LoVo (cell line): ENCODE measurements at regions not wholly inside any gene's neighbourhood (a gene's known extent, or its start where the extent isn't known, plus 50 kb on each side); places are given as distances from the start of the nearest gene placed in this dataset.

Experiments
- DNase-seq: peaks from one replicate; pipeline ENCODE4 v3.0.0-alpha.2; 2016; ENCODE audit warnings: low spot score

DNA sequence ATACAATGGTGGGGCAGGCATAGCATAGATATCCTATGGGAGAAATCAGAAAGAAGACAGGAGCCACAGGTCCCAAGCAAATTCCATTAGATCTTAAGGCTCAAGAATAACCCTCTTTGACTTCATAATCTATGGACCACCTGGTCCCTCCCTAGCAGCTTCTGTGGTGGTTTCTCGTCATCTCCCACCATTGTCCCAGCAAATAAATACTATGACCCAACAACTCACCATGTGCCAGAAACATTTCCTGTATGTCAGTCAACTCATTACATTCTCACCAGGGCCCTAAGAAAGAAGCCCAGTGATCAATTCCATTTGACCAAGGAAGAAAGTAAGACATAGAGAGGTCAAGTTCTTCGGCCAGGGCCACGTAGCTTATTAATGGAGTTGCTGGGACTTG is 646.2 kb downstream of the VRK1 start:
- DNase-seq = no peak

GRCh38 chr14:97444248-97444647 is 647.1 kb downstream of the VRK1 start:
- DNase-seq = no peak

GRCh38 chr14:97445367-97445766 is 648.2 kb downstream of the VRK1 start:
- no peak for DNase-seq

GRCh38 chr14:97446087-97446486 is 648.9 kb downstream of the VRK1 start:
- DNase-seq = no peak

- no peak for DNase-seq
Measured at GRCh38 chr14:97452314-97452713, 655.1 kb downstream of the VRK1 start.

DNA sequence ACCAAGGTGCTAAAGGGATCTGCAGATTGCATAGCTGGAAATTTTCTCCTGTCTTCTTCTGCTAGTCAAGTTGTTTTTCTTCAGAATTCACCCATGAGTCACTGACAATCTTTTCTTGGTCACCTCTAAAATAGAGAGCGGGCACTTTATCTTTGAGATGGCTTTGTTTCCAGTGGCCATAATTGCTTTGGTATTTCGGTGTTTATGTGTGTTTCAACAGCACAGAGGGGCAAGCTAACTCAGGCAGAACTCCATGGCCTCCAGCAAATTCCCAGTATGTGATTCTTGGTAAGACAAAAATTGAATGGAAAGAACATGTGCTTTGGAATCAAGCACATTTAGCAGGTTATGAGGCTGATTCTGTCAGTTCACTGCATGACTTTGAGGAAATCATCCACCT is 656.8 kb downstream of the VRK1 start:
- DNase-seq = no peak

DNA sequence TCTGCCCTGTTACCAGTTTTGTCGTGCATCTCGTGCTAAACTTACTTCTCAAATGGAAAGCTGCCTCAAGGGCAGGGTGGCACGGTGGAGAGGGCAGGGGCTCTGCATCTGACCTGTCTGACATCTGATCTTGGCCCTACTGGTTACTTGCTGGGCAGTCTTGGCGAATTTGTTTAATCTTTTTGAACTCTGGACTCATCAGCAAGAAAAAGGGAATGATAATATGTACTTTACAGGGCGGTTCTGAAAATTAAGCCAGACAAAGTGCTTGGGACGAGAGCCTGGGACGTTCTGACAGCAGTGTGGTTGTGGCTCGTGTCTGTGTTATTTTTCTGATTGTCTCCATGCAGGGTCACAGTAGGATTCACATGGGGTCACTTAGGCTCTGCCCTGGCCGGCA is 659.3 kb downstream of the VRK1 start:
- no peak for DNase-seq

DNA sequence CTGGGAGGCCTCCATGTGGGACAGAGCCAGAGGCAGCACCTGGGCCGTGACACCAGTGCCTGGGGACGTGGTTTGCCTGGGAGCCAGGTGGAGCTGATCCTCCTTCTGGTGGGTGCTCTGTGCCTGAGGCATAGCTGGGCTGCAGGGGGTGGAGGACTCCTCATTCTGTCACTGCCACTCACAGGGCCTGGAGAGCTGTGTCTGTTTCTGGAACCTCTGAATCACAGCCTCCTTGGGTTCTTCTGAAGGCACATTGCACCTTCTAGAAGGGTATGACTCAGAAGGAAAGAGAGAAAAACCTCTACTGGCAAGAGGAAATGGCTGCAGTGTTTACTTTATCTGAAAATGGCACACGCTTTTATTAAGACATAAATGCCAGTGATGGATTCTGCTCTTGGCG is 659.8 kb downstream of the VRK1 start:
- no peak for DNase-seq

GRCh38 chr14:97457575-97458085 is 660.4 kb downstream of the VRK1 start:
- no peak for DNase-seq

DNA sequence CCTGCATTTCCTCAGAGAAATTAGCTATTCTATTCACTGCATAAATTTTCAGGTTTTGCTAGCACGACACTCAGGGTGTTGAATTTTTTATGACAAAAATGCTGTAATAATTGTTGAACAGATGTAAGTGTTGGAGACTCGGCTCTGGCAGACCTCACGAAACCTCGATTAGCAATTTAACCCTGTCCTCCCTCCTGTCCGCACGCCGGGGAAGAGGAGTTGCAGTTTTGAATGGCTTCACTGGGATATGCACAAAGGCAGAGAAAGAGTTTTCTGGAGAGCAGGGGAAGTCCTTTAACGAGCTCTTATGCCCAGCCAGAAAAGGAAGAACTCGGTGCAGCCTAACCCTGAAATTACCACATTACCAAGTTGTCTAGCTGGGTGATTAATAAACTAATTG is 661.1 kb downstream of the VRK1 start:
- no peak for DNase-seq

DNA sequence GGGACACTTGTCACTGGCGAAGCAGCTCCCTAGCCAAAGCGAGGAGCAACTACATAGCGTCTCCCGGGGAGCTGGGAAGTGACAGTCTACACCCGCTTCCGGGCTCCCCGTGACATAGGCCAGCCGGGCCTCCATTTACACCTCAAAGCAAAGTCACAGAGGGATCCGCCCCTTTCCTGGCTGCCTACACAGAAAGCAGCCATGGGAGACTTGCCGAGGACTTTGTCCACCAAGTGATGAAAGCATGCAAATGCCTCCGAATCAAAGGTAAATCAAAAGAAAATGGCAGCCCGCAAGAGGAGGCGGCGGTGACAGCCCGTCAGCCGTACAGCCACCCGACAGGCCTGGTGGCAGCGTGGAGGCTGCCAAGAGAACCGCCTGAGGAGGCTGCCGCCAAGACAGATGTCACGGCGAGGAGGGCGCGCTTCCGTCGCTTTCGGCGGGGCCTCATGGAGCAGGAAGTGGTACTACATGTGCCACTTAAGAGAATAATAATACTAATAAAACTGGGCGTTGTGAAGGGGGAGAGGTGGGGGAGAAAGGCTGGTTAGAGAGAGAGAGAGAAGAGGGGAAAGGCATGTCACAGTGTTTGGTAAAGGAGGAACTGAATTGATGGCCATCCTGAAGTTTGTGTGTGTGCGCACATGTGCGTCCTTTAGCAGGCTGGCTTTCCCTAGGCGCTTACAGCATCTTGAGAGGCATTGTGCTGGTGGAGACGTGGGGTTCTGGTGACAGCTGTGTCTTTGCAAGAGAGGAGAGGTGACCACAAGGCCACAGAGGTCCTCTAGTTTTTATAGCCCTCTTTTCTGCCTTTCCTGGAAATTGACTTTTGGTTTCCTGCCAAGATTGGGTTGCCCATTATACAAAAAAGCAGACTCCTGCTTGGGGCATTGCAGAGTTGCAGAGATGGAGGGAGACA is 661.7 kb downstream of the VRK1 start:
- no peak for DNase-seq

GRCh38 chr14:97462081-97462480 is 664.9 kb downstream of the VRK1 start:
- no peak for DNase-seq

GRCh38 chr14:97468220-97468619 is 671.0 kb downstream of the VRK1 start:
- DNase-seq = no peak

GRCh38 chr14:97477353-97477752 is 680.2 kb downstream of the VRK1 start:
- DNase-seq = no peak

DNA sequence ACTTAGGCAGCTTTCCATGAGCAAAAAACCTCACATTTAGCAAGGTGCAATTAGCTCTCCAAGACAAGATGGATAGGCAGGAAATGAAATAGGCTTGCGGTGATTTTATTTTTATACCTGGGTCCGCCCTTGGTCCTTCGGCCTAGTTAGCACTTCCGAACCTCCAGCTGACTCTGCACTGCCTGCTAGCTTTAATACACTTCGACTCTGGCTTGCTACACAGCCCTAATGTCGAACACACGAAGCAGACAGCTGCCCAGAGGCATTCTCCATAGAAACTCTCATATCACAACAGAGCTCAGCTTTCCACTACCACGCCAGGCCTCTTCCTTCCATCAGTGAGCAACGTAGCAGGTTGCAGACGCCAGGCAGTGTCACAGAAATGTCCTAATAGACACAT is 688.0 kb downstream of the VRK1 start:
- no peak for DNase-seq

DNA sequence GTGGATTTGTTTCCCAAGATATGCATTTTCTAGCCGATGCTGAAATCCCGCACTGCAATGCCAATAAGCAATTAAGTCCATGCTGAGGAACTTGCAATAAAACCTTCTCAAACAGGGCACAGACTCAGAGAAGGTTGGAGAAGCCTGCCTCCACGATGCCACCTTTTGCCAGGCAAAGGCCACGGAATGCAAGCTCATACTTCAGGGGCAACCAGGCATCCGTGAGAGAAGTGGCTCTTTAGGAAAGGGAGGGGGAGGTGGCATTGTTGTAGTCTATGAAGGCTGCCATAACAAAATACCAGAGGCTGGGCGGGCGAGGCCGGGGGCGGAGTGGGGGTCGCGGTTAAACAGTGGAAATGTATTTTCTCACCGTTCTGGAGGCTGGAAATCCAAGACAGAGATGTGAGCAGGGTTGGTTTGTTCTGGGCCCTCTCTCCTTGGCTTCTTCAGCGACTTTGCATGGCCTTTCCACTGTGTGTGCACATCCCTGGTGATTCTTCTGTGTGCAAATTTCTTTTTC is 689.5 kb downstream of the VRK1 start:
- DNase-seq = no peak

GRCh38 chr14:97489750-97490149 is 692.6 kb downstream of the VRK1 start:
- no peak for DNase-seq

GRCh38 chr14:97490521-97491070 is 693.4 kb downstream of the VRK1 start:
- no peak for DNase-seq

GRCh38 chr14:97491697-97492096 is 694.5 kb downstream of the VRK1 start:
- DNase-seq = no peak

DNA sequence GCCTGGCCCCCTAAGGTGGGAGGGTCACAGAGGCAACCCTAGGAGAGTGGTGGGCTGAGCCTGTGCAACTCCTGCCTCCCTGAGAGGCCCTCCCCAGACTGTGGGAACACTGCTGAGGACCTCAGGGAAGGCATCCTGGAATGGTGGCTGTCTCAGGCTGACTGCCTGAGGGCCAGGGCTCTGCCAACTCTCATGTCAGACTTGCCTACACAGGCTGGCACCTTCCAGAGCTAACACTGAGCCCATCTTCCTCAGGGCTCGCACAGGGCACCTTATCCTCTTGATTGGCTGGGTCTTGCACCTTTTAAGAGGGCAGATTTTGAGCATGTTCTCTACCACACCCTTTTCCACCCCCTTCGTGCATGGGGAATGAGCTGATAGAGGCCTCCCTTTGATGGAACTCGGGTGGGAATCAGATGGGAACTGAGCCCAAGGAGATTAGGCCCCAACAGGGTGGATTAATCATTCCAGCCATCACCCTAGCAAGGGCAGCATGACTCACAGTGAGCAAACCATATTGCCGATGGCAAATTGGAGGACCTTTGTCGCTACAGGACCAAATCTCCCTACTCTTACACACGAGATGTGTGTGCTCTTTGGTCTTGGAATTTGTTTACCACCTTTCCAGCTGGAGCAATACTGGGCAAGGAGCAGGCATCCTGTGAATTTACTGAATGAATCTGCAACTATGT is 702.8 kb downstream of the VRK1 start:
- no peak for DNase-seq

DNA sequence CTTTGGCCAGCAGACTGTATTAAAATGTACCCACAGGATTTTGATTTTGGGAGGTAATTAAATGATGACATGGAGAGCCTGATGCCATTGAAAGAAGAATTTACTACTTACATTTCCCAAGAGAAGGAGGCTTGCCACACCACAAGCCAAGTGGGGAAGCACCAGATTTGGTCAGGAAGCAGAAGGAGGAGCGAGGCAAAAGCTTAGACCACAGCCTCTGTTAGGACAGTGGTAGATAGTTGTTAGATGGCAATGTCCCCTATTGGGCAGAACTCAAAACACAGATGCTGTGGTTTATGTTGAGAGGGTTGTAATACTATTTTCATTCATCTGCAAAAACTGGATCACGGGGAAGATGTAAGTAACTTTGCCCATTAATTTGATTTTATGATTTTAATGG is 709.4 kb downstream of the VRK1 start:
- no peak for DNase-seq

- DNase-seq = no peak
Measured at GRCh38 chr14:97513891-97514290, 716.7 kb downstream of the VRK1 start.
